ENCODE measurements at regions not wholly inside any gene's neighbourhood (a gene's known extent, or its start where the extent isn't known, plus 50 kb on each side); places are given as distances from the start of the nearest gene placed in this dataset.
"Not testable (repeated sequence)": the region's sequence is repeated elsewhere in the genome, so short reads cannot be mapped to it uniquely, and the experiment has no call there.

GRCh38 chr7:17095931-17096330, 202.5 kb upstream of the AHR start:
- no peak for DNase-seq

GRCh38 chr7:17097668-17098297, 200.7 kb upstream of the AHR start:
- no peak for DNase-seq

DNA sequence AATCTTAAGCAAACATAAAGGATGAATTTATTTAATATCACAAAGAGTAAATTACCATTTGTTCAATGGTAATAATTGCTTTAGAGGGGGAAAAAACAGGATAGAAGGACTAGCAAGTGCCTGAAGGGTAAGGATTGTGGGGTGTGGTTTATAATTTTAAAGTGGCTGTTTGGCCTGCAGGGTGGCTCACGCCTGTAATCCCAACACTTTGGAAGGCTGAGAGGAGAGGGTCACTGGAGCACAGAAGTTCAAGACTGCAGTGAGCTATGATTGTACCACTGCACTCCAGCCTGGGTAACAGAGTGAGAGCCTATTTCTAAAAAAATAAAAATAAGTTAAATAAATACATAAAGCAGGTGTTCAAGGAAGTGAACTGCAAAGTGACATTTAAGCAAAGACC, 199.9 kb upstream of the AHR start:
- no peak for DNase-seq

- DNase-seq, result no peak
Observed at GRCh38 chr7:17099083-17099973, 199.1 kb upstream of the AHR start.

- DNase-seq, result not testable (repeated sequence)
Observed at GRCh38 chr7:17099974-17100509, 198.4 kb upstream of the AHR start.

- no peak for DNase-seq
Observed at GRCh38 chr7:17101207-17101696, 197.2 kb upstream of the AHR start.

GRCh38 chr7:17103170-17103569, 195.3 kb upstream of the AHR start:
- no peak for DNase-seq

- no peak for DNase-seq
Observed at GRCh38 chr7:17103984-17104383, 194.5 kb upstream of the AHR start.

- no peak for DNase-seq
Observed at GRCh38 chr7:17104419-17104818, 194.0 kb upstream of the AHR start.

DNA sequence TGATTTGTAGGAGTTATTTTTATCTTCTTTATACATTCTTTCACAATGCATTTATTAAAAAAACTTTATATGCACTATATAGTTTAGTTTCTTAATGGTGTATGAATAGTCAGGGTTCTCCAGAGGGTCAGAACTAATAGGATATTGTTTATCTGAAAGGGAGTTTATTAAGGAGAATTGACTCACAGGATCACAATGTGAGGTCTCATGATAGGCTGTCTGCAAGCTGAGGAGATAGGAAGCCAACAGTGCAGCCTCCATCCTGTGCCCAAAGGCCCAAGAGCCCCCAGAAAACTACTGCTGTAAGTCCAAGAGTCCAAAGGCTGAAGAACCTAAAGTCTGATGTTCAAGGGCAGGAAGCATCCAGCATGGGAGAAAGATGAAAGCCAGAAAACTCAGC, 192.8 kb upstream of the AHR start:
- no peak for DNase-seq

DNA sequence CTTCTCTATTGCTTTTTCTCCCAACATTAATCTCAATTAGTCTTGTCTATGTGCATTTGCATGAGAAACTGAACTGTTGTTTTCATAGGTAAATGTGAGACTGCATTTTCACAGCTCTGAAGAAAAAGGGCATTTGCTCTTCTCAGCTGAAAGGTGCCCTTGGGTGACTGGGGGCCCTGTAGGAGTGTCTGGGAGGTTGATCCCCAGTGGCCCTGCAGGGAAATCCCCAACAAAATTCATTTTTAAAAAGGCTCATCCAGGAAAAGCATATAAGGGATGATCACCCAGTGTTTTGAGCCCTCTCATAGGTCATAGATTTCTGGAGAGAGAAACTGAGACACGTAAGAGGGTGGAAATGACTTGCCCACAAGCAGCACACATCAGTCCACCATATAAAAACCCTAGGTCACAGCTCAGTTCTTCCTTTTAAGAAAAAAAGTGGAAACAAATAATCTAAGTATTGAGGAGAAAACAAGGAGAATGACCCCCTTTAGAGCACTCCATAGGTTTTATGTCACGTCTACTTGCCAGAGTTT, 190.3 kb upstream of the AHR start:
- DNase-seq, result no peak

DNA sequence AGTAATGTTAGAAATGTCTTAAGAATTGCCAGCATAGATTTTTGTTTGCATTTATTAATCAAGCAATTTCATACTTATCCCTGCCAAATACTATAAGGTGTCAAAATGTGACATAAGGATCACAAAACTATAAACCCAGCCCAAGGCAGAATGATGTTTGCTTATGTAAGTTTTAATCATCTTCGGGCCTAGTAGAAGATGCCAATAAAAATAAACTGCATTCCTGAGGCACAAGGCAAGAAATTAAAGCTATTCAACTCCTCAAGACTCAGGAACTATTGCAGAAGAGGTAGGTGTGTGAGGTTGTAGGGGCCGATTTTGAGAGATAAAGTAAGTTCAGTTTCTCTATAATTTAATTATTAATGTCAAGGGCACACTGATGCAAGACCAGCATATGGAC, 189.4 kb upstream of the AHR start:
- no peak for DNase-seq

DNA sequence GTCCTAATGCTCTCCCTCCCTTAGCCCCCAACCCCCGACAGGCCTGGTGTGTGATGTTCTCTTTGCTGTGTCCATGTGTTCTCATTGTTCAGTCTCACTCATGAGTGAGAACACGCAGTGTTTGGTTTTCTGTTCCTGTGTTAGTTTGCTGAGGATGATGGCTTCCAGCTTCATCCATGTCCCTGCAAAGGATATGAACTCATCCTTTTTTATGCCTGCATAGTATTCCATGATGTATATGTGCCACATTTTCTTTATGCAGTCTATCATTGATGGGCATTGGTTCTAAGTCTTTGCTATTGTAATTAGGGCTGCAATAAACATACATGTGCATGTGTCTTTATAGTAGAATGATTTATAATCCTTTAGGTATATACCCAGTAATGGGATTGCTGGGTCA, 184.7 kb upstream of the AHR start:
- DNase-seq, result not testable (repeated sequence)

GRCh38 chr7:17118412-17118811, 180.0 kb upstream of the AHR start:
- DNase-seq, result no peak

DNA sequence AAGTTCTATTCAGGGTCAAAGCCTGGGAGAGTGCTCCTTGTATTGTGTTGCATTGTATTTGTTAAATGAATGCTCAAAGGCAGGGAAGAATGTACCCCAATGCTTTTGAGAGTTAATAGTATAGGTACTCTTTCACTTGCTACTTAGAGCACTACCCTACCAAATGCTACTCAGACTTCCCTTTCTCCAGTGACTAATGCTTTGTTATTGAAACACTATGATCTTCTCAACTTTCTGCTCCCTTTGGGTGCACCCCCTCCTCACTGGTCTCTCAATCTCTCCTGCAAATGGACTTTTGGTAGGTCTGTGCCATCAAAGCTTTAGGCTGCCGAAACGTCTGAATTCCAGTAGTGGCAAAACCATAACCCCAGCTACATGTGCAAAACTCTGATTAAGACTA, 177.7 kb upstream of the AHR start:
- no peak for DNase-seq

DNA sequence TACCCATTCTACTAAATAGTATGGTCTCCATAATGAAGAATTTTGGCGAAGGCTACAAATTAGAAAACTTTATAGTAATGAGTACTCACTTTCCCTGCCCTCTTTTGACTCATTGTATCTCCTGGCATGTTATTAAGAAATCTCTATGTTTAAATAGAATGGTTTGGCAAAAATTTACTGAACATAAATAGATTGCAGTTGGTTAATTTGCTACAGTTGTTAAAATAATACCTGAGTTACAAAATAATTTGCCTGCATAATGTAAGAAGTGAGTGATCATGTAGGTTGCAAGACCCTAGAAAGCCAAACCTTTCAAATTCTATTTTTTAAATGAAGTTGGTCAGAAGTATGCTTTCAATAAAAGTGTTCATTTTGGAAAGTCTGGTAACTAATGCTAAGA, 176.8 kb upstream of the AHR start:
- DNase-seq, result no peak

DNA sequence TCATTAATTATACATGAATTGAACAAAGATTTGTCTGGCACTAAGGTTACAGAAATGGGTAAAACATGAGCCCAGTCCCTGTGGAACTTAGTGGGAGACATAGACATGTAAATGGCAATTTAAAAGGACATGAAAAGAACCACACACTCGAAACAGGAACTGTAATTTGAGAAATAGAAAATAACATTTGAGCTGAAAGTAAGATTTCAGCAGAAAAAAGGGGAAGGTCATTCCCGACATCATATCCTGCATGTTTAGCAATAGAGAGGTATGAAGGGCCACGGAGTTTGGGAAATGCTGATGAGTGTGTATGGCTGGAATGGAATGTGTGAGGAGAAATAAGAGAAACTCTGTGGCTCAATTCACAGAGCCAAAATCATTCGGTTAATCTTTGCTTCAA, 175.4 kb upstream of the AHR start:
- DNase-seq, result no peak

GRCh38 chr7:17126413-17127268, 171.8 kb upstream of the AHR start:
- no peak for DNase-seq

DNA sequence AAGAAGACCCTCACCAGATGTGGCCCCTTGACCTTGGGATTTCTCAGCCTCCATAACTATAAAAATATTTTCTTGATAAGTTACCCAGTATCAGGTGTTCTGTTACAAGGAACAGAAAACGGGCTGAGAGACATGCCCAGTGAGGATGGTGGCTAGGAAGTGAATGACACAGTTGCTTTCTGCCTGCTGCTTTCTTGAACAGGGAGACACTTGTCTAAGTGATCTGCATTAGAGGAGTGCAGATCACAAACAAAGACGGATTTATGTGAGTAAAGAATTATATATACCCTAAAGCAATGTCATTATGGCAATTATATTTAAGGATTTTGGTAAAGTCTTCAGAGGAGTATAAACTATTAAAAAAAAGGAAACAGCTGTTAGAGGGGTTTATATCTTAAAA, 169.2 kb upstream of the AHR start:
- DNase-seq, result no peak

- no peak for DNase-seq
Observed at GRCh38 chr7:17130281-17131059, 168.0 kb upstream of the AHR start.

- no peak for DNase-seq
Observed at GRCh38 chr7:17131060-17131345, 167.4 kb upstream of the AHR start.

DNA sequence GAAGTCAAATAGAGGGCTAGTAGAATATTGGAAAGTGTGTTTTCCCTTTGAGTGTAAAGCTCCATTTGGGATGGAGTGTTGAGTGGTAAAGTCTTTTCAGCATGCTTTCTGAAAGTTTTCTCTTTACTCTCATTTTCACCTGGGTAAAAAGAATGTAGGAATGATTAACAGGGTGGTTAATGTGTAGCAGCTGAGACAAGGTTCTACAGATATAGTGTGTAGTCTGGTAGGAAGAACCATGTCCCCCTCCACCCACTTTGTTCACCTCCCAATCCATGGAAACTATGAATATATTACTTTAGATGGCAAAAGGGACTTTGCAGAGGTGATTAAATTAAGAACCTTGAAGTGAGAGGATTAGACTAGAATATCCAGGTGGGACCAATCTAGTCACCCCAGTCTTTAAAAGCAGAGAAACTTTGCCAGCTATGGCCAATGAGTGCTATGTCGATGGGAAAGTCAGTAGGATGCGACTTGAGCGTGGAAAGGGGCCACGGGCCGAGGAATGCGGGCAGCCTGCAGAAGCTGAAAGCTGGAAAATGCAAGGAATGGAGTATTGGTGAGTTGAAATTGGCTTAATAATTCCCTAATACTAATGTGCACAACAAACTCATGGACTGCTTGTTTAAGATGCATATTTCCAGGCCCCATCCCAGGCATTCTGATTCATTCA, 166.3 kb upstream of the AHR start:
- DNase-seq, result no peak

All from NCI-H2171 treated with DMSO at 0.1 percent for 48 hours (cell line).